ENCODE measurements at regions not wholly inside any gene's neighbourhood (a gene's known extent, or its start where the extent isn't known, plus 50 kb on each side); places are given as distances from the start of the nearest gene placed in this dataset.

DNA sequence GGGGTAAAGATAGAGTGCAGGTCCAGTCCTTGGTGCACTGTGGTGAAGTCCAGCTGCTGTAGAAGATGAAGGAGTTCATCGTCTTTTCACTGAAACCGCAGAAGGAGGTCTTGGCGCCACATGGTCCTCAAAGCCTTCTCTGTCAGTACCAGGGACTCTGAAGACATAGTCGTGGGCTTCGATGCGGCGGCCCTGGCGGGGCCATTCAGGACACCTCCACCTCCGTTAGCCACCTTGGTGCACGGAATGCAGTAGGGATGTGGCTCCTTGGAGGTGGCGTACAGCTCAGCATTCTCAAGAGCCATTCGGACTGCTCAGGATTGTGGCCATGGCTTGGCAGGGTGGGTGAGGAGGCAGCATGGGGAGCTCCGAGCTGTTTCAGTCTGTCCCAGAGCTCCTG is 418.8 kb downstream of the SUCLG1 start:
- no peak for TF ChIP-seq POLR2A (IDR thresholded peaks at IDR 0.05)
- TF ChIP-seq, protein P1, sequence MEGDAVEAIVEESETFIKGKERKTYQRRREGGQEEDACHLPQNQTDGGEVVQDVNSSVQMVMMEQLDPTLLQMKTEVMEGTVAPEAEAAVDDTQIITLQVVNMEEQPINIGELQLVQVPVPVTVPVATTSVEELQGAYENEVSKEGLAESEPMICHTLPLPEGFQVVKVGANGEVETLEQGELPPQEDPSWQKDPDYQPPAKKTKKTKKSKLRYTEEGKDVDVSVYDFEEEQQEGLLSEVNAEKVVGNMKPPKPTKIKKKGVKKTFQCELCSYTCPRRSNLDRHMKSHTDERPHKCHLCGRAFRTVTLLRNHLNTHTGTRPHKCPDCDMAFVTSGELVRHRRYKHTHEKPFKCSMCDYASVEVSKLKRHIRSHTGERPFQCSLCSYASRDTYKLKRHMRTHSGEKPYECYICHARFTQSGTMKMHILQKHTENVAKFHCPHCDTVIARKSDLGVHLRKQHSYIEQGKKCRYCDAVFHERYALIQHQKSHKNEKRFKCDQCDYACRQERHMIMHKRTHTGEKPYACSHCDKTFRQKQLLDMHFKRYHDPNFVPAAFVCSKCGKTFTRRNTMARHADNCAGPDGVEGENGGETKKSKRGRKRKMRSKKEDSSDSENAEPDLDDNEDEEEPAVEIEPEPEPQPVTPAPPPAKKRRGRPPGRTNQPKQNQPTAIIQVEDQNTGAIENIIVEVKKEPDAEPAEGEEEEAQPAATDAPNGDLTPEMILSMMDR (IDR thresholded peaks at IDR 0.05), result no peak

Data from testis (tissue), 2 donors.